Osteocyte (in vitro differentiated cells): ENCODE measurements at regions not wholly inside any gene's neighbourhood (a gene's known extent, or its start where the extent isn't known, plus 50 kb on each side); places are given as distances from the start of the nearest gene placed in this dataset.

ENCODE experiments used
- DNase-seq: peaks from one replicate; pipeline ENCODE4 v3.0.0; 2021; ENCODE audit warnings: mixed read lengths; ENCODE audit not compliant: unreplicated experiment; ENCODE audit errors: extremely low spot score
- H3K27ac Mint-ChIP-seq: one replicate; pipeline ENCODE4 v1.8.0; 2021; ENCODE audit warnings: mild to moderate bottlenecking, mixed read lengths; ENCODE audit not compliant: unreplicated experiment
- H3K27me3 Mint-ChIP-seq: one replicate; pipeline ENCODE4 v1.8.0; 2021; ENCODE audit warnings: mixed read lengths; ENCODE audit not compliant: unreplicated experiment
- H3K36me3 Mint-ChIP-seq: one replicate; pipeline ENCODE4 v1.8.0; 2021; ENCODE audit warnings: mixed read lengths; ENCODE audit not compliant: unreplicated experiment
- H3K4me1 Mint-ChIP-seq: one replicate; pipeline ENCODE4 v1.8.0; 2021; ENCODE audit warnings: mixed read lengths; ENCODE audit not compliant: unreplicated experiment
- H3K4me3 Mint-ChIP-seq: one replicate; pipeline ENCODE4 v1.8.0; 2021; ENCODE audit warnings: mild to moderate bottlenecking, moderate library complexity, mixed read lengths; ENCODE audit not compliant: unreplicated experiment
- H3K9me3 Mint-ChIP-seq: one replicate; pipeline ENCODE4 v1.8.0; 2021; ENCODE audit warnings: mixed read lengths; ENCODE audit not compliant: unreplicated experiment
- TF ChIP-seq, protein P1 (sequence below): fragments of 200-600 bp; sonication (generic); IDR thresholded peaks from 2 replicates; pipeline ENCODE4 v1.5.0; 2021; ENCODE audit warnings: antibody characterized with exemption, mild to moderate bottlenecking, moderate library complexity

DNA sequence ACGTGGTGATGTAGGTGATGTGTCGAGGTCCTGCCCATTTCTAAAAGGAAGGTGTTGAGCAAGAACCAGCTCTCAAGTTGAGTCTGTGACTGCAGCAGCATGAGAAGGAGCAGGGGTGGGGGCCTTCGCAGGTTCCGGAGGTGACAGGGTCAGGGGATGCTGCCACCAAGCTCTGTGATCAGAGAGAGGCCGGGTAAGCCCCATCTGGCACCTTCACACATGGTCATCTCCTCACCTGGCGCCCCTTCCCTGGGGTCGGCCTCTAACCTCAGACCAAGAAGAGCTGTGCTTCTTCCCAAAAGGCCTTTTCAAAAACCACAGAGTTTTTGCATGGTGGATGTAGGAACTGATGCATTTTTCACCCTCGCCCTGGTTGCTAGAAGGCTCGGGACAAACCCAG is 137.6 kb downstream of the CPZ start:
- peaks cover 14% of the 10 kb centered on the region for H3K9me3 Mint-ChIP-seq
- no peaks in the 10 kb centered on the region for H3K27me3 Mint-ChIP-seq
- no peak overlapping the region for H3K4me3 Mint-ChIP-seq
- H3K36me3 Mint-ChIP-seq, result no peaks in the 10 kb centered on the region
- TF ChIP-seq, protein P1, sequence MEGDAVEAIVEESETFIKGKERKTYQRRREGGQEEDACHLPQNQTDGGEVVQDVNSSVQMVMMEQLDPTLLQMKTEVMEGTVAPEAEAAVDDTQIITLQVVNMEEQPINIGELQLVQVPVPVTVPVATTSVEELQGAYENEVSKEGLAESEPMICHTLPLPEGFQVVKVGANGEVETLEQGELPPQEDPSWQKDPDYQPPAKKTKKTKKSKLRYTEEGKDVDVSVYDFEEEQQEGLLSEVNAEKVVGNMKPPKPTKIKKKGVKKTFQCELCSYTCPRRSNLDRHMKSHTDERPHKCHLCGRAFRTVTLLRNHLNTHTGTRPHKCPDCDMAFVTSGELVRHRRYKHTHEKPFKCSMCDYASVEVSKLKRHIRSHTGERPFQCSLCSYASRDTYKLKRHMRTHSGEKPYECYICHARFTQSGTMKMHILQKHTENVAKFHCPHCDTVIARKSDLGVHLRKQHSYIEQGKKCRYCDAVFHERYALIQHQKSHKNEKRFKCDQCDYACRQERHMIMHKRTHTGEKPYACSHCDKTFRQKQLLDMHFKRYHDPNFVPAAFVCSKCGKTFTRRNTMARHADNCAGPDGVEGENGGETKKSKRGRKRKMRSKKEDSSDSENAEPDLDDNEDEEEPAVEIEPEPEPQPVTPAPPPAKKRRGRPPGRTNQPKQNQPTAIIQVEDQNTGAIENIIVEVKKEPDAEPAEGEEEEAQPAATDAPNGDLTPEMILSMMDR, result no peak
- H3K4me1 Mint-ChIP-seq, result no peaks in the 10 kb centered on the region
- no peak overlapping the region for H3K27ac Mint-ChIP-seq
- peak; percentile 74 for DNase-seq

DNA sequence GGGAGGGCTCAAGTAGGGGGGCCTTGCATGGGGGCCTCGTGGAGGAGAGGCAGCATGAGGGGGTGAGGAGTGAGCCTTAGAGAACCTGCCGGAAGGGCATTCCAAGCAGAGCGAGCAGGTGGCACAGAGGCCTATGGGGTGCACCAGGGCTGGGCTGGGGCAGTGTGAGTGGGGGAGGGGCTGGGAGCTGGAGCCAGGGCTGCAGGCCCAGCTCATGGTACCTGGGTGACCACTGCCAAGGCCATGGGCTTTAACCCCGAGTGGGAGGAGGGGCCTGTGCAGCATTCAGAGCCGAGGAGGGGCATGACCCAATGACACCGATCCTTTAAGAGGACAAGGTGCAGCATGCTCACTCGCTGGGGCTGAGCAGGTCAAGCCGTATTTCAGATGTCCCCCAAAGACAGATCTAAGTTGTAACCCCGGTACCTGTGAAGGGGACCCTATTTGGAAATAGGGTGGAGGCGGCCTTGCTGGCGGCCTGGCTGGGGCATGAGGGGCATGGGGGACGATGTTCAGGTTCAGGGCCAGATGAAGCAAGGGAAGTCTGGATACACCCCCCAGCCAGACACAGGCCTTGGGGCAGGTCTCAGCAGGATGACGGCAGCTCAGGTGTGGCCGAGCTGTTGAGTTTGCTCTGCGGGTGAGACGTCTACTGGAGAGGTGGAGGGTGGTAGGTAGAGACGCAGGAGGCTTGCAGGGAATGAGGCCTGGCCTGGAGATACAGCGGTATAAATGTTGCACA is 137.0 kb downstream of the CPZ start:
- H3K4me1 Mint-ChIP-seq, result no peaks in the 10 kb centered on the region
- no peak overlapping the region for H3K27ac Mint-ChIP-seq
- no peak overlapping the region for H3K4me3 Mint-ChIP-seq
- peak; percentile 77 for DNase-seq
- H3K9me3 Mint-ChIP-seq, result peaks cover 14% of the 10 kb centered on the region
- H3K36me3 Mint-ChIP-seq, result no peaks in the 10 kb centered on the region
- TF ChIP-seq, protein P1, result no peak
- no peaks in the 10 kb centered on the region for H3K27me3 Mint-ChIP-seq

DNA sequence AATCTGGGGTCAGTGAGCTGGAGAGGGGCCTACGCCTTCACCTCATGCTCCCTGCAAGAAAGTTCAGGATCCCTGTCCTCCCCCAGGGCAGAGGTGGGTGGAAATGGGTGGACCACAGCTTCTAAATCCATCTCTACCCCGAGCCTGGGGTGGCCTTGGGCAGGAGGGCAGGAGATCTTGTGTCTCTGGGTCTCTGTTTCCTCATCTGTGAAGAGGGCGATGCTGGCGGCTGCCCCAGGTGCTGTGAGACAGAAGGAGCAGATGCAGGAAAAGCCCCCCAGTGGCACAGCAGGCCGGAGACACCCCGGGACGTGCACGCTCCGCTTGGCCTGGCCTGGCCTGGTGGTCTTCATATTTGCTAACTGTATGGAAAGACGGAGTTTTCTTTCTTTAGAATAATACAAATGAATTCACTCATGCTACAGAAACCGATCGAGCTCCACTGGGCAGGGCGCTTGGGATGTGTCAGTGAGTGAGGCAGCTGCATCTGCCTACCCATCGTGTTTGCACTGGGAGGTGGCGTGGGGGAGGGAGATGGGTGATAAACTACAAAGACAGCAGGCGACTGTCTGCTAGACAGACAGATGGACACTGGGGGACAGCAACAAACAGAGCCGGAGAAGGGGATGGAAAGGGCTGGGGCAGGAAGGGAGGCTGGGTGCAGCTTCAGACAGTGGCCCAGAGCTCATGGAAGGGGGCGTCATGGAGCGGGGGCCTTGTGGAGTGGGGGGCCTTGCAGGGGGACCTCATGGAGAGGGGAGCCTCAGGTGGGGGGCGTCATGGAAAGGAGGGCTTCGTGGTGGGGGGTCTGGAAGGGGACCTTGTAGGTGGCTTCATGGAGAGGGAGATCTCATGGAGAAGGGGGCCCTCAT is 136.2 kb downstream of the CPZ start:
- Mint-ChIP-seq H3K36me3 (no peaks in the 10 kb centered on the region), H3K27ac (no peak overlapping the region), H3K27me3 (peaks cover 3% of the 10 kb centered on the region), H3K4me3 (no peak overlapping the region), H3K9me3 (peaks cover 6% of the 10 kb centered on the region), H3K4me1 (no peaks in the 10 kb centered on the region)
- TF ChIP-seq, protein P1, result no peak
- peak; percentile 80 for DNase-seq

- Mint-ChIP-seq H3K36me3 (no peaks in the 10 kb centered on the region), H3K4me3 (no peak overlapping the region), H3K27ac (no peak overlapping the region), H3K27me3 (peaks cover 3% of the 10 kb centered on the region), H3K4me1 (no peaks in the 10 kb centered on the region), H3K9me3 (peaks cover under 1% of the 10 kb centered on the region)
- TF ChIP-seq, protein P1, result no peak
- no peak for DNase-seq
These were observed 135.3 kb downstream of the CPZ start for GRCh38 chr4:8727546-8728510.
